ENCODE measurements at regions not wholly inside any gene's neighbourhood (a gene's known extent, or its start where the extent isn't known, plus 50 kb on each side); places are given as distances from the start of the nearest gene placed in this dataset.

GRCh38 chr10:84944187-84944586 is 615.8 kb downstream of the CCSER2 start:
- DNase-seq (ENCODE audit: low read depth): no peak
- no peak for TF ChIP-seq CTCF (IDR thresholded peaks at IDR 0.05; ENCODE audit: insufficient read depth, low read length, severe bottlenecking)
- no peaks in the 10 kb centered on the region for H3K36me3 ChIP-seq (ENCODE audit: control insufficient read depth, insufficient read depth, low read length)
- H3K27me3 ChIP-seq (ENCODE audit: control insufficient read depth, insufficient read depth, low read length): no peaks in the 10 kb centered on the region
- FAIRE-seq: no peak
- no peak overlapping the region for H3K4me3 ChIP-seq (ENCODE audit: low read depth, low read length)

DNA sequence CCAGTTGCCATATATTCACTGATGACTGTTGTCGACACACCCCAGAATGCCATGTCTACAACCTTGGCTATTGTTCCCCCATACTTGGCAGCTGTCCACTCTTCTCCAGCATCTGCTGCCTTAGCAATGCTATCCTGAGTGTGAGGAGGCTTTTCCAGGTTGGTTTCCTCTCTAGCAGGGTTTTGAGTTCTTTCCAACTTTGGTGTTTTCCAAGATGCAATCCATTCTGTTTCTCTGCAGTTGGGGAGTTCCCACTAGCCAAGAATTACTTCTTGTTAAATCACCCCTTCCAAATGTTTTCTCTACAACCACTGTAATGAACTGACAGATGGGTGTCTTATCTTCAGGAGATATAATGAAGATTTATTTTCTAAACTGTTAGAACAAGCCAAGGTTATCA is 617.4 kb downstream of the CCSER2 start:
- Histone ChIP-seq H3K27me3 (ENCODE audit: control insufficient read depth, insufficient read depth, low read length) (no peaks in the 10 kb centered on the region), H3K36me3 (ENCODE audit: control insufficient read depth, insufficient read depth, low read length) (no peaks in the 10 kb centered on the region), H3K4me3 (ENCODE audit: low read depth, low read length) (no peak overlapping the region)
- DNase-seq (ENCODE audit: low read depth): no peak
- no peak for FAIRE-seq
- no peak for TF ChIP-seq CTCF (IDR thresholded peaks at IDR 0.05; ENCODE audit: insufficient read depth, low read length, severe bottlenecking)

DNA sequence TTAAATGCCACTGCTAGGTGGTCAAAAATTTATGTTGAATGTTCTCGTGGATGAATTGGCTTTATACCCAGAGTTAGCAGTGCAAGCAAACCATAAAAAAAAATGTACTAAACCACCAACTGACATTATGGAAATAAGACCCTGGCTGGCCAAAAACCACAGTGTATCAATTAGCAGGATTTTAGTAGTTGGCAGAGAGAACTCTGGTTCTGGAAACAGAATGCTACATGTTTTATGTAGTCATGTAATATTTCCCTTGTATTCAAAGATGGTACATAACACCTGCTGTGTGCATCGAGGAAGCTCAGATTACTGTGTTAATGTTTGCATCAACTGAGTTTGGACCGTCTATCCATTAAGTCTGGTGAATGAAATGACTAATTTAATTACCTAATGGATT is 618.5 kb downstream of the CCSER2 start:
- no peak overlapping the region for H3K4me3 ChIP-seq (ENCODE audit: low read depth, low read length)
- no peaks in the 10 kb centered on the region for H3K27me3 ChIP-seq (ENCODE audit: control insufficient read depth, insufficient read depth, low read length)
- DNase-seq (ENCODE audit: low read depth): no peak
- no peaks in the 10 kb centered on the region for H3K36me3 ChIP-seq (ENCODE audit: control insufficient read depth, insufficient read depth, low read length)
- FAIRE-seq: no peak
- TF ChIP-seq CTCF (IDR thresholded peaks at IDR 0.05; ENCODE audit: insufficient read depth, low read length, severe bottlenecking): no peak

DNA sequence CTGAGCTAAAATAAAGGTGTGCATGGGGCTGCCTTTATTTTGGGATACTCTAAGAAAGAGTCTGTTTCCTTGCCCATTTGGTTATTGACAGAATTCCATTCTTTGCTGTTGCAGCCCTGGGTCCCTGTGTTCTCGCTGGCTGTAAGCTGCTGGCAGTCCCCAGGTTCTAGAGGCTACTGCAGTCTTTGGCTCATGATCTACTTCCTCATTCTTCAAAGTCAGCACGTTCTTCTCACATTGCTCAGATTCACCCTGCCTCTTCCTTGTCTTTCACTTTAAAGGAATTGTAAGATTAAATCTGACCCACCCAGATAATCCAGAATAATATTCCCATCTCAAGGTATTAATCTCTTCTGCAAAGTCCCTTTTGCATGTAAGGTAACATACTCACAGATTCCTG is 620.3 kb downstream of the CCSER2 start:
- Histone ChIP-seq H3K36me3 (ENCODE audit: control insufficient read depth, insufficient read depth, low read length) (no peaks in the 10 kb centered on the region), H3K4me3 (ENCODE audit: low read depth, low read length) (no peak overlapping the region), H3K27me3 (ENCODE audit: control insufficient read depth, insufficient read depth, low read length) (no peaks in the 10 kb centered on the region)
- DNase-seq (ENCODE audit: low read depth) (peak; percentile 26), FAIRE-seq (no peak)
- TF ChIP-seq CTCF (IDR thresholded peaks at IDR 0.05; ENCODE audit: insufficient read depth, low read length, severe bottlenecking): no peak

- H3K27me3 ChIP-seq (ENCODE audit: control insufficient read depth, insufficient read depth, low read length): no peaks in the 10 kb centered on the region
- FAIRE-seq: no peak
These were observed 623.2 kb downstream of the CCSER2 start for GRCh38 chr10:84951616-84952015.

More at GRCh38 chr10:84951616-84952015, 623.2 kb downstream of the CCSER2 start:
- DNase-seq (ENCODE audit: low read depth): no peak
- Histone ChIP-seq H3K4me3 (ENCODE audit: low read depth, low read length) (no peak overlapping the region), H3K36me3 (ENCODE audit: control insufficient read depth, insufficient read depth, low read length) (no peaks in the 10 kb centered on the region)
- TF ChIP-seq CTCF (IDR thresholded peaks at IDR 0.05; ENCODE audit: insufficient read depth, low read length, severe bottlenecking): no peak

Measured in bronchial epithelial cell (primary cell).